SK-N-SH (cell line): ENCODE measurements at regions not wholly inside any gene's neighbourhood (a gene's known extent, or its start where the extent isn't known, plus 50 kb on each side); places are given as distances from the start of the nearest gene placed in this dataset.
"Not testable (repeated sequence)": the region's sequence is repeated elsewhere in the genome, so short reads cannot be mapped to it uniquely, and the experiment has no call there.

Source experiments
- EP300 ChIP-seq, 2 experiments: IDR thresholded peaks; 2 replicates each; pipeline versions ENCODE4 v1.4.0 to v1.6.1; 2012; ENCODE audit warnings: borderline replicate concordance in 1 of 2, low read depth in 1 of 2, low read length in 1 of 2
- MEF2A ChIP-seq: IDR thresholded peaks from 2 replicates; pipeline ENCODE4 v1.4.0; 2012; ENCODE audit warnings: low read depth, borderline replicate concordance
- POLR2AphosphoS5 ChIP-seq: IDR thresholded peaks from 2 replicates; pipeline ENCODE4 v1.6.1; 2012; ENCODE audit warnings: low read depth, low read length
- RAD21 ChIP-seq: IDR thresholded peaks from 2 replicates; pipeline ENCODE4 v1.6.1; 2012; ENCODE audit warnings: mild to moderate bottlenecking, low read length
- TF ChIP-seq, protein P1 (sequence below): fragments of 200-600 bp; sonication (generic); IDR thresholded peaks from 2 replicates; pipeline ENCODE4 v1.6.1; 2017; ENCODE audit warnings: antibody characterized with exemption, mild to moderate bottlenecking, moderate library complexity

DNA sequence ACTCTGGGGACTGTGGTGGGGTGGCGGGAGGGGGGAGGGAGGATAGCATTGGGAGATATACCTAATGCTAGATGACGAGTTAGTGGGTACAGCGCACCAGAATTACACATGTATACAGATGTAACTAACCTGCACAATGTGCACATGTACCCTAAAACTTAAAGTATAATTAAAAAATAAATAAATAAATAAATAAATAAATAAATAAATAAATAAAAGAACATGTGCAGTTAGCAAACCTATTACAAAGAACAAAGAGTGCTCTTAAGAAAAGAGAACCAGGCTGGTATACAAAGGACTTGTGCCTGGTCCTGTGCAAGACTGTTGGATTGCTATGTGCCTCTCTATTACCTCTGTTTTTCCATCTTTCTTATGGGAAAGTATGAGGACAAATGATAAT, 79.3 kb upstream of the FRMPD3 start:
- TF ChIP-seq POLR2AphosphoS5; MEF2A; EP300 (IDR thresholded peaks at IDR 0.05; ENCODE audit: borderline replicate concordance in 1 of 2, low read depth in 1 of 2, low read length in 1 of 2); RAD21: not testable (repeated sequence)
- TF ChIP-seq, protein P1, sequence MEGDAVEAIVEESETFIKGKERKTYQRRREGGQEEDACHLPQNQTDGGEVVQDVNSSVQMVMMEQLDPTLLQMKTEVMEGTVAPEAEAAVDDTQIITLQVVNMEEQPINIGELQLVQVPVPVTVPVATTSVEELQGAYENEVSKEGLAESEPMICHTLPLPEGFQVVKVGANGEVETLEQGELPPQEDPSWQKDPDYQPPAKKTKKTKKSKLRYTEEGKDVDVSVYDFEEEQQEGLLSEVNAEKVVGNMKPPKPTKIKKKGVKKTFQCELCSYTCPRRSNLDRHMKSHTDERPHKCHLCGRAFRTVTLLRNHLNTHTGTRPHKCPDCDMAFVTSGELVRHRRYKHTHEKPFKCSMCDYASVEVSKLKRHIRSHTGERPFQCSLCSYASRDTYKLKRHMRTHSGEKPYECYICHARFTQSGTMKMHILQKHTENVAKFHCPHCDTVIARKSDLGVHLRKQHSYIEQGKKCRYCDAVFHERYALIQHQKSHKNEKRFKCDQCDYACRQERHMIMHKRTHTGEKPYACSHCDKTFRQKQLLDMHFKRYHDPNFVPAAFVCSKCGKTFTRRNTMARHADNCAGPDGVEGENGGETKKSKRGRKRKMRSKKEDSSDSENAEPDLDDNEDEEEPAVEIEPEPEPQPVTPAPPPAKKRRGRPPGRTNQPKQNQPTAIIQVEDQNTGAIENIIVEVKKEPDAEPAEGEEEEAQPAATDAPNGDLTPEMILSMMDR, result not testable (repeated sequence)
